NCI-H2227 (cell line): ENCODE measurements at regions not wholly inside any gene's neighbourhood (a gene's known extent, or its start where the extent isn't known, plus 50 kb on each side); places are given as distances from the start of the nearest gene placed in this dataset.
"Not testable (repeated sequence)": the region's sequence is repeated elsewhere in the genome, so short reads cannot be mapped to it uniquely, and the experiment has no call there.

Source experiments
- DNase-seq: peaks from one replicate; lab custom pipeline; 2025; ENCODE audit not compliant: unreplicated experiment; lab: John Stamatoyannopoulos, UW

GRCh38 chr22:48782811-48783511 is 1044.7 kb downstream of the BRD1 start:
- DNase-seq: no peak

GRCh38 chr22:48782326-48782725 is 1045.3 kb downstream of the BRD1 start:
- no peak for DNase-seq

GRCh38 chr22:48781868-48782267 is 1045.8 kb downstream of the BRD1 start:
- no peak for DNase-seq

- DNase-seq: no peak
Observed at GRCh38 chr22:48781391-48781790, 1046.3 kb downstream of the BRD1 start.

- DNase-seq: no peak
Observed at GRCh38 chr22:48780597-48781277, 1046.9 kb downstream of the BRD1 start.

GRCh38 chr22:48779661-48780596 is 1047.7 kb downstream of the BRD1 start:
- no peak for DNase-seq

GRCh38 chr22:48779211-48779643 is 1048.4 kb downstream of the BRD1 start:
- DNase-seq: no peak

- DNase-seq: no peak
Observed at GRCh38 chr22:48778308-48779195, 1049.1 kb downstream of the BRD1 start.

- DNase-seq: no peak
Observed at GRCh38 chr22:48772286-48772907, 1055.3 kb downstream of the BRD1 start.

- DNase-seq: no peak
Observed at GRCh38 chr22:48765595-48765994, 1062.1 kb downstream of the BRD1 start.

- no peak for DNase-seq
Observed at GRCh38 chr22:48761546-48761945, 1066.1 kb downstream of the BRD1 start.

- no peak for DNase-seq
Observed at GRCh38 chr22:48760481-48761390, 1066.9 kb downstream of the BRD1 start.

GRCh38 chr22:48758881-48759875 is 1068.5 kb downstream of the BRD1 start:
- DNase-seq: no peak

- DNase-seq: no peak
Observed at GRCh38 chr22:48757985-48758561, 1069.6 kb downstream of the BRD1 start.

- DNase-seq: no peak
Observed at GRCh38 chr22:48757581-48757980, 1070.1 kb downstream of the BRD1 start.

- DNase-seq: not testable (repeated sequence)
Observed at GRCh38 chr22:48757135-48757534, 1070.5 kb downstream of the BRD1 start.
